H1 (cell line): ENCODE measurements at regions not wholly inside any gene's neighbourhood (a gene's known extent, or its start where the extent isn't known, plus 50 kb on each side); places are given as distances from the start of the nearest gene placed in this dataset.

Experiments
- GABPA ChIP-seq: IDR thresholded peaks from 2 replicates; pipeline ENCODE4 v1.6.1; 2011; ENCODE audit warnings: mild to moderate bottlenecking, low read length, moderate library complexity, borderline replicate concordance; ENCODE audit not compliant: insufficient read depth
- YY1 ChIP-seq: IDR thresholded peaks from 2 replicates; pipeline ENCODE4 v1.6.1; 2011; ENCODE audit warnings: low read depth, mild to moderate bottlenecking, low read length

DNA sequence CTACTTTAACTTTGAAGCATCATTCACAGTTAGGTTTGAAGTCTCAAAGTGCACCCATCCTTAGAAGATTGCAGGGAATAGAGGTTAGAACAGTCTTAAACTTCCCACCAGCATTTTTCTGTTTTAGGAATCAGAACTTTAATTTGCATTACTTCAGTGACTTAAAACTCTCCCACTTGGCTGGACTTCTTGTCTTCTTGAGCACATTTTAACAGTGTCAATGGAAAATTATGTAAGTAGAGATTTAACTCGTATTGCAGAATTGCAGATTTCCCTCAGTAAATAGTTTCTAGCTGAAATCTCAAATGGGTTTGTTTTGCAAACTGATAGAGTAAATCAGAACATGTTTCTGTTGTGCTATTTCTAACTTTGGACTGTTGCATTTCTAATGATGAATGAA is 369.6 kb downstream of the OTOL1 start (continued):
- no peak for TF ChIP-seq YY1
- no peak for TF ChIP-seq GABPA
